ENCODE measurements at regions not wholly inside any gene's neighbourhood (a gene's known extent, or its start where the extent isn't known, plus 50 kb on each side); places are given as distances from the start of the nearest gene placed in this dataset.
A peak's percentile ranks its signal among the peaks of the same experiment; 100 is the strongest.
"Not testable (repeated sequence)": the region's sequence is repeated elsewhere in the genome, so short reads cannot be mapped to it uniquely, and the experiment has no call there.

DNA sequence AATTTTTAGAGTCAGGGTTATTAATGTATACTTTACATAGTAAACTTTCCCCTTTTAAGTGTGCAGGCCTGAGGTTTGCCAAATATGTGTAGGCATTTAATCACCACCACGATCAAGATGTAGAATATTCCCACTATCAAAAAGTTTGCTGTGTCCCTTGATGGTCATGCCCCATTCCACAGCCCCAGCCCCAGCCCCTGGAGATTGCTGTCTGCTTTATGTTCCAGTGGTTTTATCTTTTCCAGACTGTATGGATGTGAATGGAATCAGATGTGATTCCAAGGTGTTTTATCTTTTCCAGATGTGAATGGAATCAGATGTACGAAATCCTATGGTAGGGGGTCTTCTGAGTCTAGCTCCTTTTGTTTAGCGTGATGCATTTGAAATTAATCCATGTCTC, 93.1 kb upstream of the B3GAT1 start:
- no peak for DNase-seq

DNA sequence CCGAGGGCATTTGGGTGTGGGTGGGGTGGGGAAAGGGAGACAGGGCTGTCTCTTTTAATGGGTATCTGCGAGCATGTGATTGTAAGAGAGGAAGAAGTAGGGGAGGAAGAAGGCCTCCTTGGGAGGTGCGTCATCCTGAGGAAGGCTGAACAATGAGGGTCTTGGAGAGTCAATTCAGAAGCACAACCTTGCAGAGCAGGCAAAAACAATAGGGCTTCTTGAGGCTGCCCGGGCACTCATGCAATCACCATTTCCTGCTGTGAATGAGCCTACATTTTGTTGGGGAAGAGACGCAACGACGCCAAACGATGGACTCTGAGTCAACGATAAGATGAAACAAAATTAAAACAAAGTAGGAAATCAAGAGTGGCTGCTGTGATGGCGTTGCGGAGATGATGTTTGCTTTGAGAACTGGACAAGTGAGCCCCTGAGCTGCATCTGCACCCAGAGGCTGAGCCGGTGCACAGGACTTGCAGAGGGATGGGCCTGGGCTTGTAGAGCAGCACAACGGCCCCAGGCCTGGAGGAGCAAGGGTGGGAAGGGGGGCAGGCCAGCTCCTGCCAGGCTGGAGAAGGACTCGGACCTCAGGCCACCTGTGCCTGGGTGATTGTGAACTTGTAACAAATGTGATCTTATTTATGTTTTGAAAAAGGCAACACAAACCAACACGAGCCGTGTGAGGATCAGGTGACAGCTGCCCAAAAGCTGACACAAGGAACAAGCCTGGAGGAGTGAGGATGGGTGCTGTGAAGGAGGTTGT, 92.3 kb upstream of the B3GAT1 start:
- peak in 1 of 3 experiments; percentile 32 for DNase-seq

GRCh38 chr11:134503596-134503995, 91.6 kb upstream of the B3GAT1 start:
- no peak for DNase-seq

- DNase-seq, result no peak
These were observed 91.1 kb upstream of the B3GAT1 start for GRCh38 chr11:134503100-134503499.

DNA sequence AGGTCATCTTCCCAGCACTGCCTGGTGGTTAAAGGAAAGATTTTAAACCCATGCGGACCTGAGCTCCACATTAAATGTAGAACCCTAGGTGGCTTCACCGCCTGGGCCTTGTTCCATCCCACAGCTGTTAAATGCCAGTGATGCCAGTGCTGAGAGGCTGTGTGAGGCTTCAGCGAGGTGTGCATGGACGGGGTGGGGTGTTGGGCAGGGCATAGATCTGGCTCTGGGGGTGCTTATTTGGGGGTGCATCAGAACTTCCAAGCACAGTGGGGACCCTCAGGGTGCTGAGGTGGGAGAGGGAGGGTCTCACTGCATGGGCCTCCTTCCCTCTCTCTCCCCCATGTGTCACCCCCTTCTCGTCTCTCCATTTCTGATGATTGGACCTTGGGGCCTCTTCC, 90.1 kb upstream of the B3GAT1 start:
- no peak for DNase-seq

DNA sequence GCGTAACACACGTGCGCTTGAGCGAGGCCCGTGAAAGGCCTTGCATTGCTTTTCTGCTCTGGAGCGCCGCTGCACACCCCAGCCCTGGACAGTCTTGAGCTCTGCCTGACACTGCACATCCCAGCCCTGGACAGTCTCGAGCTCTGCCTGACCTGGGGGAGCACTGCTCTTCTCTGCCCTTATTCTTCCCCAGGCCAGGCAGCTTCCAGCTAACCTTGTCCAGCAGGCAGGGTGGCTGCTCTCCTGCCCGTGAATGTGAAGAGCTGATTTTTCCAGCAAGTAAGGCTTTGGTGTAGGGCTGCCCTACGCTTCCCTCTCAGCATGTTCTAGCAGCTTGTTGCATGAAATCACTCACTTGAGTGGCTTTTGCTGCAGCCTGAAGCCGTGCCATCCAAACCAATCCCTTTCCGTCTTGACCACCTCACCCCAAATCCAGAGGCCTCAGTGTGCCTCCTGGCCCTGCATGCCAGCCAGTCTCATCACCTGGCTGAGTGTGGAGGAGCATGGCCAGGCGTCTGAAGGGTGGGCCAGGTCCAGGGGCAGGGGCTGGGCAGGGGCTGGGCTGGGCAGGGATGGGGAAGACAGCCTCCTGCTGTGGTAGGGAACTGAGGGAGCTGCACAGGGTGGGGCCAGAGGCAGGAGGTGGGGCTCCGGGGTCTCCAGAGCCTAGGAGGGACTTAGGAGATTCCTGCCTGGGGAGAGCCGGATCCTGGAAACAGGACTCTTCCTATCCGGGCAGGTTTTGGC, 89.5 kb upstream of the B3GAT1 start:
- DNase-seq, result no peak

DNA sequence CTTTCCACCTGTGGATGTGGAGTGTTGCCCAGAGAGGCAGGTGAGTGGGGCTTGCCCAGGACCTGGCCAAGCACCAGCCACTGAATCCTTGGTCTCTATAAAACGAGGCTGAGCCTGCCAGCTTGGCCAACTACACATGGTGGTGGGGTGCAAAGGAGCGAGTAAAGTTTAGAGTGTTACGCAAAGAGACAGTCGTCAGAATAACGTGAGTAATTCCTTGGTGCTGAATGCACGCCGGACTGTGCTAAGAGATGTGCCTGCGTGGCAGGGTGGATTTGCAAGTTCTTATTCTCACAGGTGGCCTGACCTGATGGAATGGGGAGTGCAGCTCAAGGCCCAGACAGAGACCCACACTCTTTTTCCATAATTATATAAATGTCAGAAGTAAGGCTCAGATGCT, 88.6 kb upstream of the B3GAT1 start:
- no peak for DNase-seq

DNA sequence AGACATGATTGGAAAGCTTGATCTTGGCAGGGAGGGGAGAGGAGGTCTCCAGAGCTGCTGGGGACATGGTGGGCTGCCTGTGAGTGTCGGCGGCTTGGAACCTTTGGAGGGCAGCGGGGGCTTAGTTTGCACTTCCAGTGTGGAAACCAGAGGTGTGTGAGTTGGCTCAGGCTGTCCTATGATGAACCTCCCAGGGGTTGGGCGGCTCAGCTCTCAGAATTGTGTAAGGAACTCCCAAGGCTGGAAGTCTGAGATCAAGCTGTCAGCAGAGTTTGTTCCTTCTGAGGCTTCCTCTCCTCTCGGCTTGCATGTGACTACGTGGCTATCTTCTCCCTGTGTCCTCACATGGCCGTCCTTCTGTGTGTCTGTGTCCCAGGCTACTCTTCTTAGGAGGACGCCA, 87.9 kb upstream of the B3GAT1 start:
- DNase-seq, result no peak

GRCh38 chr11:134498326-134499139, 86.5 kb upstream of the B3GAT1 start:
- no peak for DNase-seq

- DNase-seq, result peak in 1 of 3 experiments; percentile 21
These were observed 85.5 kb upstream of the B3GAT1 start for GRCh38 chr11:134497586-134497985.

GRCh38 chr11:134496058-134496457, 84.0 kb upstream of the B3GAT1 start:
- DNase-seq, result not testable (repeated sequence)

GRCh38 chr11:134494395-134494794, 82.4 kb upstream of the B3GAT1 start:
- not testable (repeated sequence) for DNase-seq

DNA sequence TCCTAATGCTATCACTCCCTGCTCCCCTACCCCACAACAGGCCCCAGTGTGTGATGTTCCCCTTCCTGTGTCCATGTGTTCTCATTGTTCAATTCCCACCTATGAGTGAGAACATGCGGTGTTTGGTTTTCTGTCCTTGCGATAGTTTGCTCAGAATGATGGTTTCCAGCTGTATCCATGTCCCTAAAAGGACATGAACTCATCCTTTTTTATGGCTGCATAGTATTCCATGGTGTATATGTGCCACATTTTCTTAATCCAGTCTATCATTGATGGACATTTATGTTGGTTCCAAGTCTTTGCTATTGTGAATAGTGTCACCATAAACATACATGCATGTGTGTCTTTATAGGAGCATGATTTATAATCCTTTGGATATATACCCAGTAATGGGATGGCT, 80.4 kb upstream of the B3GAT1 start:
- not testable (repeated sequence) for DNase-seq

- DNase-seq, result peak in 1 of 3 experiments; percentile 23
These were observed 77.7 kb upstream of the B3GAT1 start for GRCh38 chr11:134489728-134490127.

DNA sequence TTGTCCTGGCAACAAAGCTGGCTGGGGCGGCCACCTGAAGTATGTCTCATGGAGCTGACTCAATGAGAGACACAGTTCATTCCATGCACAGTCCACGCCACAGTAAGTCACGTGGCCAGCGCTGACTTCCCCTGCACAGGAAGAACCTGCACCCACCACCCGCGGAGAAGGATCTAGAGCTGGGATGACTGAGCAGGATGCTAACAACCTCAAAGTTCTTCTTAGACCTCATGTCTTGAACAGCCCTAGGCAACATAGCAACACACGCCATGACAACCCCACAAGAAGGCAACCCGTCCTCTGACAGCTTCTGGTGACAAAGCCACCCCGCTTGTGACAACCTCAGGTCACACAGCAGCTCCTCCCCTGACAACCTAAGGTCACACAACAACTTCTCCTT, 76.9 kb upstream of the B3GAT1 start:
- DNase-seq, result no peak

- DNase-seq, result no peak
These were observed 76.5 kb upstream of the B3GAT1 start for GRCh38 chr11:134488512-134488911.

DNA sequence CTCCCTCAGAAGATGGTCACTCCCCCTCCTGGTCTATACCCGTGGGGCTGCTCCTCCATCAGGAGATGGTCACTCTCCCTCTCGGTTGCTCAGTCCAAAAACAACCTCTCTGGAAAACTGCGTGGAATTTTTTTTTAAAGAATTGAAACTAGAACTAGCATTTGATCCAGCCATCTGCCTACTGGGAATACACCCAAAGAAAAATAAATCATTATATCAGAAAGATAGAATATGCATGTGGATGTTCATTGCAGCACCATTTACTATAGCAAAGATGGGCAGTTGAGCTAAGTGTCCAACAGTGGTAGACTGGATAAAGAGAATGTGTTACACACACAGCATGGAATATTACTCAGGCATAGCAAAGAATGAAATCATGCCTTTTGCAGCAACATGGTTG, 75.7 kb upstream of the B3GAT1 start:
- no peak for DNase-seq

DNA sequence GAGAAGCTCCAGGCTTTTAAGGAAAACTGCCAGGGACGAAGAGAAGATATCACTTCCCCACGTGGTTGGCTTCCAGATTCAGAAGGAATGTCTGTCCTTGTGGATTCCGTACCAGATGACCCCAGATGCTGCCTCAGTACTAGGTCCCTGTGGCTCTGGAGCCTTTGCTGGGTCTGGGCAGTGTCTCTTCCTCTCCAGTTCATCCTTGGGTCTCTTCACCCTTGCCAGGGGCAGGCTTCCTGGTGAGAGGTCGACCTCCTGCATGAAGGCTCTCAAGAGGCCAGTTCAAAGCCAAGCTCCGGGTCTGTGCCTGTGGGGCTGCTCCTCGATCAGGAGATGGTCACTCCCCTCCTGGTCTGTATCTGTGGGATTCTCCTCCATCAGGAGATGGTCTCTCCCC, 74.7 kb upstream of the B3GAT1 start:
- DNase-seq, result no peak

- DNase-seq, result no peak
These were observed 74.1 kb upstream of the B3GAT1 start for GRCh38 chr11:134486106-134486505.

GRCh38 chr11:134485316-134485715, 73.3 kb upstream of the B3GAT1 start:
- no peak for DNase-seq

DNA sequence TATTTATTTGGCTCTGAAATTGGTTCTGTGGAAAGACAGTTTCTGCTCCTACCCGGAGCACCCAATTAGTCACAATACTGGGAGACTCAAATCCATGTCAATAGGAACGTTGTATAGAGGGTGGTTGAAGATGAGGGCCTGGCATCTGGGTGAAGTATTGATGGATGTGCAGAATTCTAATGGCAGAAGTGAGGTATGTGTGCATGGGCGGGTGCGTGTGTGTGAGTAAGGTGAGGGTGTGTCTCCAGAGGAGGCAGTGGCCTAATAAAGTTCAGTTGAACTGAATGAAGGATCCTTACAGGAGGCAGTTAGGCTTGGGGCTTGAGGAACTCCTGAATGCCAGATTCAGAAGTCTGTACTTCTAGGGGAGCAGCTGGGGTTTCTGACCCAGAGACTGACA, 71.8 kb upstream of the B3GAT1 start:
- DNase-seq, result no peak

DNA sequence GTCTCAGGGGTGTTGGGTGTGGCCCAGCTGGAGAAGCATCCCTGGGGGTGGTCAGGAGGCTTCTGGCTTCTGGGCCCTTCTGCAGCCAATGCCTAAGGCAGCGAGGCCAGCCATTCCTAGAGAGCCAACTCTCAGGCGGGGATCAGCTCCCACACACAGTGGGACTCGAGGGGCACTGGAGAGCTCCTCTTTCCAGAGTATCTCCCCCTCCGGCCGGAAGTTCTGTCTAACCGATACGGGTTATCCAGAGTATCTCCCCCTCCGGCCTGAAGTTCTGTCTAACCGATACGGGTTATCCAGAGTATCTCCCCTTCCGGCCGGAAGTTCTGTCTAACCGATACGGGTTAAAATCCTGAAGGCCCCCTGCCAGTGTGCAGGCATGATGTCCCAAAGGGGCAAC, 71.2 kb upstream of the B3GAT1 start:
- DNase-seq, result no peak

DNA sequence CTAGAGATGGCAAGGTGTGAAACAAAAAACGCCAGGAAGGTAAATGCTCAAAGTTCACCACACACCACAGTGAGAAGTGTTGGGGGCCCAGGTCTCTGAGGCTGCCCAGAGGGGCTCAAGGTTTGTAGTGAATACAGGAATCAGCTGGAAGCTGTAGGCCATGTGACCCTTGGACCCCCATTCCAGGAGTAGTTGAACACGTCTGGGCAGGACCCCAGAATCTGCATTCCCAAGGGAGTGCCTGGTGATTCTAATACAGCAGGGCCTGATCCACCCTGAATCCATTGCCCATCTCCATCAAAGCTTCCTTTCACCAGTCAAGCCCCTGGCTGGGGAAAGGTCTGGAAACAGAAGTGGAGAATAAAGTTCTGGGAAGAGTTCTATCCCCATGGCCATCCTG, 70.8 kb upstream of the B3GAT1 start:
- DNase-seq, result no peak

Data from NCI-H1417 (cell line).